GM13977 (cell line): ENCODE measurements at regions not wholly inside any gene's neighbourhood (a gene's known extent, or its start where the extent isn't known, plus 50 kb on each side); places are given as distances from the start of the nearest gene placed in this dataset.

Source experiments
- DNase-seq: peaks from one replicate; pipeline ENCODE4 v3.0.0; 2012; ENCODE audit warnings: low spot score
- CTCF ChIP-seq: IDR thresholded peaks from 2 replicates; pipeline ENCODE4 v1.5.1; 2012; ENCODE audit warnings: mild to moderate bottlenecking, control low read depth; ENCODE audit not compliant: insufficient read depth; ENCODE audit errors: extremely low read depth, missing control alignments
- in situ Hi-C: fragments of 300-500 bp; cut with MboI; formaldehyde crosslinking; loops from one replicate; pipeline ENCODE4 v1.12.0; 2022; ENCODE audit warnings: low sequenced_read_pairs, low pct_unique_long_range_greater_than_20kb, mixed read lengths, inconsistent platforms; ENCODE audit not compliant: unreplicated experiment

GRCh38 chr16:75918109-75918508, 191.8 kb upstream of the CPHXL start:
- in situ Hi-C loops = no loop called here
- no peak for DNase-seq
- no peak for TF ChIP-seq CTCF

- DNase-seq = no peak
- no peak for TF ChIP-seq CTCF
- in situ Hi-C loops = no loop called here
Measured at GRCh38 chr16:75919664-75920063, 193.4 kb upstream of the CPHXL start.

GRCh38 chr16:75921281-75921680, 195.0 kb upstream of the CPHXL start:
- in situ Hi-C loops = no loop called here
- no peak for TF ChIP-seq CTCF
- DNase-seq = no peak

- in situ Hi-C loops = no loop called here
- no peak for TF ChIP-seq CTCF
- no peak for DNase-seq
Measured at GRCh38 chr16:75922250-75922649, 196.0 kb upstream of the CPHXL start.

- no peak for DNase-seq
- in situ Hi-C loops = no loop called here
- no peak for TF ChIP-seq CTCF
Measured at GRCh38 chr16:75924397-75924796, 198.1 kb upstream of the CPHXL start.

GRCh38 chr16:75927810-75928209, 201.5 kb upstream of the CPHXL start:
- DNase-seq = no peak
- in situ Hi-C loops = no loop called here
- TF ChIP-seq CTCF = no peak

- TF ChIP-seq CTCF = no peak
- no peak for DNase-seq
- in situ Hi-C loops = no loop called here
Measured at GRCh38 chr16:75928295-75928694, 202.0 kb upstream of the CPHXL start.
